WERI-Rb-1 (cell line): ENCODE measurements at regions not wholly inside any gene's neighbourhood (a gene's known extent, or its start where the extent isn't known, plus 50 kb on each side); places are given as distances from the start of the nearest gene placed in this dataset.

Experiments used
- DNase-seq: peaks from one replicate; pipeline ENCODE4 v3.0.0-alpha.2; 2020
- H3K27ac ChIP-seq: fragments of 250-450 bp; sonication (Bioruptor Pico); 2 replicates; pipeline ENCODE4 v1.5.1; 2020; ENCODE audit warnings: mild to moderate bottlenecking, moderate library complexity
- H3K27me3 ChIP-seq: fragments of 250-450 bp; sonication (Bioruptor Pico); 2 replicates; pipeline ENCODE4 v1.5.1; 2021; ENCODE audit warnings: mild to moderate bottlenecking, low read depth, moderate library complexity; ENCODE audit not compliant: insufficient read depth, severe bottlenecking
- H3K36me3 ChIP-seq: fragments of 250-450 bp; sonication (Bioruptor Pico); 2 replicates; pipeline ENCODE4 v1.5.1; 2020; ENCODE audit warnings: mild to moderate bottlenecking, moderate library complexity
- H3K4me3 ChIP-seq: 2 replicates; pipeline ENCODE4 v1.5.1; 2011; ENCODE audit warnings: low read depth, mild to moderate bottlenecking, control low read depth, low read length
- H3K9me3 ChIP-seq: fragments of 250-450 bp; sonication (Bioruptor Pico); 2 replicates; pipeline ENCODE4 v1.5.1; 2021; ENCODE audit warnings: mild to moderate bottlenecking, moderate library complexity; ENCODE audit not compliant: severe bottlenecking
- TF ChIP-seq, protein P1 (sequence below): IDR thresholded peaks from 2 replicates; pipeline ENCODE4 v1.5.1; 2011; ENCODE audit warnings: low read depth, mild to moderate bottlenecking, control low read depth, inconsistent platforms, low read length

DNA sequence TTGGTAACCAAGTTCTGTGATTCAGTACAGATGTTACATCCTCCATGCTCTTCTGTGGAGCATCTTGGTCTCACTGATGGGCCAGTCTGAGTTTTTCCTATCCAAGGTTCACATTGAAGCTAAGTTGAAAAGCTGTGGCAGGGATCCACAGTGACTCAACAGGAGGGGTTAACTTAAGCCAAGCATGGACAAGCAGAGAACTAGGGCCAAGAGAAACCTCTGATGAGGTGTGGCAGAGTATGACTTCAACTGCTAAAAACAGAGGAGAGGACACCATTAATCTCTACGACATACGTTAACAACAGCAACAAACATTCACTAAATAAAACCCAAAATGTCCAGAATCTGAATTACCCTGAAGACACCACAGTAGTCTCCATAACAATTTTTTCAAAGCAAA is 268.1 kb upstream of the UBE2E2 start:
- H3K27ac ChIP-seq, result no peak overlapping the region
- no peaks in the 10 kb centered on the region for H3K9me3 ChIP-seq
- H3K36me3 ChIP-seq, result no peaks in the 10 kb centered on the region
- H3K4me3 ChIP-seq, result no peak overlapping the region
- TF ChIP-seq, protein P1, sequence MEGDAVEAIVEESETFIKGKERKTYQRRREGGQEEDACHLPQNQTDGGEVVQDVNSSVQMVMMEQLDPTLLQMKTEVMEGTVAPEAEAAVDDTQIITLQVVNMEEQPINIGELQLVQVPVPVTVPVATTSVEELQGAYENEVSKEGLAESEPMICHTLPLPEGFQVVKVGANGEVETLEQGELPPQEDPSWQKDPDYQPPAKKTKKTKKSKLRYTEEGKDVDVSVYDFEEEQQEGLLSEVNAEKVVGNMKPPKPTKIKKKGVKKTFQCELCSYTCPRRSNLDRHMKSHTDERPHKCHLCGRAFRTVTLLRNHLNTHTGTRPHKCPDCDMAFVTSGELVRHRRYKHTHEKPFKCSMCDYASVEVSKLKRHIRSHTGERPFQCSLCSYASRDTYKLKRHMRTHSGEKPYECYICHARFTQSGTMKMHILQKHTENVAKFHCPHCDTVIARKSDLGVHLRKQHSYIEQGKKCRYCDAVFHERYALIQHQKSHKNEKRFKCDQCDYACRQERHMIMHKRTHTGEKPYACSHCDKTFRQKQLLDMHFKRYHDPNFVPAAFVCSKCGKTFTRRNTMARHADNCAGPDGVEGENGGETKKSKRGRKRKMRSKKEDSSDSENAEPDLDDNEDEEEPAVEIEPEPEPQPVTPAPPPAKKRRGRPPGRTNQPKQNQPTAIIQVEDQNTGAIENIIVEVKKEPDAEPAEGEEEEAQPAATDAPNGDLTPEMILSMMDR, result no peak
- H3K27me3 ChIP-seq, result no peaks in the 10 kb centered on the region
- no peak for DNase-seq

DNA sequence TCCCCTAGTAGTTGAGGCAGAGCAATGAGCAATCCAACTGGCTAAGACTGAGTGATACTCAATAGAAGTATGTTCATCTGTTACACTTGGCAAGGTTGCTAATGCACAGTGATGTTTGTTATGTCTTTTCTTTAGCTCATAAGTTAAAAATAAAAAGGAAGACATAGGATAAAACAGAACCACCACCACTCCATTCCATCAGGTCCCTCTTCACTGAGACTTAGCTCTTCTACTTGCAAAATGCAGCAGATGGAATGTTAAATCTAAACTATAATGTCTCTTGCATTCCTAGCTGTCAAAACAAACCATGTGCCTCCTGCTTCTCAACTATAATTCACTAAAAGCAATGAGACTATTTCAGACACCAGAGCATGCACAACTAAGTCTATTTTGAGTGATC is 265.6 kb upstream of the UBE2E2 start:
- no peak overlapping the region for H3K4me3 ChIP-seq
- TF ChIP-seq, protein P1, result no peak
- no peak overlapping the region for H3K27ac ChIP-seq
- no peak for DNase-seq
- no peaks in the 10 kb centered on the region for H3K9me3 ChIP-seq
- no peaks in the 10 kb centered on the region for H3K36me3 ChIP-seq
- H3K27me3 ChIP-seq, result no peaks in the 10 kb centered on the region

DNA sequence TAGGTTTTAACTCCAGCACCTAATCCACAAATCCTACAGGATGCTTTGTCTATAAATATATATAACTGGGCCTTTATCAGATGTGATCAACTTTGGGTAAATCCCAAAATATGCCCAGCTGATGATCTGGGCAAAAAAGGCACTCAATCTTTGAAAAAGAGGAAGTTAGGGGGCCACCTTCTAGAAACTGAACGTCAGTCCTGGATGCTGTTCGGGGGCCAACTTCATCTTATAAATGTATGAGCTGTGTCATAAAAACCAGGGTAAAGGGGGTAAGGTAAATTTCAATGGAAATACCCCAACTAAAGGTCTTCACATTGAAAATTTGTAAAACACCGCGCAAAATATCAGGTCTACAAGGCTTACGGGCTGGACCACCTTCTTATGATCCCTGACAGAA is 264.4 kb upstream of the UBE2E2 start:
- no peaks in the 10 kb centered on the region for H3K9me3 ChIP-seq
- H3K27ac ChIP-seq, result no peak overlapping the region
- TF ChIP-seq, protein P1, result no peak
- H3K4me3 ChIP-seq, result no peak overlapping the region
- no peaks in the 10 kb centered on the region for H3K27me3 ChIP-seq
- no peaks in the 10 kb centered on the region for H3K36me3 ChIP-seq
- no peak for DNase-seq

DNA sequence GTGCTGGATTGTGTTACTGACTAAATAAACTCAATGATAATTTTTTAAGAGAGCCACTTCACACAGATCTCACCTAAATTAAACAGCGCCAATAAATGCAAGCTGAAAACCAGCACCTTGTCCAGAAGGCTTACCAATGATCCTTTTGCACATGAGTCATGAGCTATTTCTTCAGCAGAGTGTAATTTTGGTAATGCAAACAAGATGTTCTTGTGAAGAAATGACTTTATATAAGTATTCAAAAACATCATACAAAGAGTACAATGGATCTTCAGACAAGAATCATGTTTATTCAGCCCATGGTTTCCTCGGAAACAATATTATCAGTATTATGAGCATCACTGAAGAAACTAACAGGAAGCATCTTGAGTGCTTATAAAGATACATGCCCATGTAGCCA is 263.8 kb upstream of the UBE2E2 start:
- H3K27ac ChIP-seq, result no peak overlapping the region
- TF ChIP-seq, protein P1, result no peak
- no peak for DNase-seq
- H3K36me3 ChIP-seq, result no peaks in the 10 kb centered on the region
- H3K4me3 ChIP-seq, result no peak overlapping the region
- H3K27me3 ChIP-seq, result no peaks in the 10 kb centered on the region
- no peaks in the 10 kb centered on the region for H3K9me3 ChIP-seq

DNA sequence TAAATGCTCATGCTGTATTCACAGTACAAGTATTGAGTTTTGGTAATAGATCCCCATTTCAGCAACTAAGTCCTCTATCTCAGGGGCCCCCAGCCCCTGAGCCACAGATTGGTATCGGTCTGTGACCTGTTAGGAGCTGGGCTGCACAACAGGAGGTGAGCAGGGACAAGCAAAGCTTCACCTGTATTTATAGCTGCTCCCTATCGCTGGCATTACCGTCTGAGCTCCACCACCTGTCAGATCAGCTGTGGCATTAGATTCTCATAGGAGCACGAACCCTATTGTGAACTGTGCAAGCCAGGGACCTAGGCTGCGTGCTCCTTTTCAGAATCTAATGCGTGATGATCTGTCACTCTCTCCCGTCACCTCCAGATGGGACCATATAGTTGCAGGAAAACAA is 262.8 kb upstream of the UBE2E2 start:
- no peaks in the 10 kb centered on the region for H3K36me3 ChIP-seq
- no peak overlapping the region for H3K27ac ChIP-seq
- no peaks in the 10 kb centered on the region for H3K27me3 ChIP-seq
- DNase-seq, result no peak
- no peak overlapping the region for H3K4me3 ChIP-seq
- H3K9me3 ChIP-seq, result no peaks in the 10 kb centered on the region
- TF ChIP-seq, protein P1, result no peak

DNA sequence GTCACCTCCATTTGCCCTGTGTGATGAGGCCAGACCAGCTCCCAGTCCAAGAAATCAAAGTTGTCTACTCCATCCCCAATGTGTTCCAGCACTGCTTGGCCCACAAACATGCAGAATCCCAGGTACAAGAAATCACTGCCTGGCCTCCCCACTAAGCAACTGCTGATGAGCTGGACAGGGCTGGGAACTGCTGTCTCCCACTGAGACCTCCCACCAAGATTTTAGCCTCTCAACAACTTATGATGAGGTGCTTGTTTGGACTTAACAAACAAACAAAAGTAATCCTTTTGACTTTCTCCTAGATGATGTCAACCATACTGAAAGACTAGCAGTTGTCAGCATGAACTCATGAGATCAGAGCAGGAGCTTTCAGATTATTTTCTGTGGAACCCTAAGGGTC is 260.1 kb upstream of the UBE2E2 start:
- Histone ChIP-seq H3K27ac (no peak overlapping the region), H3K36me3 (no peaks in the 10 kb centered on the region), H3K9me3 (no peaks in the 10 kb centered on the region), H3K27me3 (no peaks in the 10 kb centered on the region), H3K4me3 (no peak overlapping the region)
- TF ChIP-seq, protein P1, result no peak
- DNase-seq, result no peak
